GM18519 (cell line): ENCODE measurements at regions not wholly inside any gene's neighbourhood (a gene's known extent, or its start where the extent isn't known, plus 50 kb on each side); places are given as distances from the start of the nearest gene placed in this dataset.

ENCODE experiments used
- ATAC-seq: cut with Tn5 transposase; IDR thresholded peaks from one replicate; pipeline ENCODE4 v1.9.1; 2021; ENCODE audit warnings: mild to moderate bottlenecking, moderate library complexity; ENCODE audit not compliant: unreplicated experiment, low FRiP score

- ATAC-seq: no peak
Observed at GRCh38 chr4:187212446-187213080, 488.9 kb upstream of the FAT1 start.

GRCh38 chr4:187215438-187215837, 491.8 kb upstream of the FAT1 start:
- ATAC-seq: no peak

GRCh38 chr4:187218705-187219245, 495.1 kb upstream of the FAT1 start:
- no peak for ATAC-seq

GRCh38 chr4:187224560-187224959, 500.9 kb upstream of the FAT1 start:
- no peak for ATAC-seq

- ATAC-seq: no peak
Observed at GRCh38 chr4:187227907-187228704, 504.4 kb upstream of the FAT1 start.

GRCh38 chr4:187232196-187232595, 508.5 kb upstream of the FAT1 start:
- no peak for ATAC-seq

- ATAC-seq: no peak
Observed at GRCh38 chr4:187232796-187233195, 509.1 kb upstream of the FAT1 start.

- ATAC-seq: no peak
Observed at GRCh38 chr4:187235456-187236170, 512.0 kb upstream of the FAT1 start.

- ATAC-seq: no peak
Observed at GRCh38 chr4:187236209-187236890, 512.7 kb upstream of the FAT1 start.

GRCh38 chr4:187238646-187239045, 515.0 kb upstream of the FAT1 start:
- no peak for ATAC-seq

- no peak for ATAC-seq
Observed at GRCh38 chr4:187251896-187252295, 528.2 kb upstream of the FAT1 start.

GRCh38 chr4:187256897-187257296, 533.2 kb upstream of the FAT1 start:
- no peak for ATAC-seq

GRCh38 chr4:187258651-187259401, 535.2 kb upstream of the FAT1 start:
- no peak for ATAC-seq

- ATAC-seq: no peak
Observed at GRCh38 chr4:187268940-187269339, 545.3 kb upstream of the FAT1 start.

GRCh38 chr4:187270154-187270553, 546.5 kb upstream of the FAT1 start:
- no peak for ATAC-seq

GRCh38 chr4:187271848-187272247, 548.2 kb upstream of the FAT1 start:
- ATAC-seq: no peak

- no peak for ATAC-seq
Observed at GRCh38 chr4:187274153-187274552, 550.5 kb upstream of the FAT1 start.

GRCh38 chr4:187276736-187277408, 553.2 kb upstream of the FAT1 start:
- no peak for ATAC-seq

- no peak for ATAC-seq
Observed at GRCh38 chr4:187283201-187283955, 559.7 kb upstream of the FAT1 start.
